Right kidney (tissue), 1 donor: ENCODE measurements at regions not wholly inside any gene's neighbourhood (a gene's known extent, or its start where the extent isn't known, plus 50 kb on each side); places are given as distances from the start of the nearest gene placed in this dataset.

ENCODE experiments used
- DNase-seq: peaks from one replicate; pipeline ENCODE4 v3.0.0-alpha.2; 2016

DNA sequence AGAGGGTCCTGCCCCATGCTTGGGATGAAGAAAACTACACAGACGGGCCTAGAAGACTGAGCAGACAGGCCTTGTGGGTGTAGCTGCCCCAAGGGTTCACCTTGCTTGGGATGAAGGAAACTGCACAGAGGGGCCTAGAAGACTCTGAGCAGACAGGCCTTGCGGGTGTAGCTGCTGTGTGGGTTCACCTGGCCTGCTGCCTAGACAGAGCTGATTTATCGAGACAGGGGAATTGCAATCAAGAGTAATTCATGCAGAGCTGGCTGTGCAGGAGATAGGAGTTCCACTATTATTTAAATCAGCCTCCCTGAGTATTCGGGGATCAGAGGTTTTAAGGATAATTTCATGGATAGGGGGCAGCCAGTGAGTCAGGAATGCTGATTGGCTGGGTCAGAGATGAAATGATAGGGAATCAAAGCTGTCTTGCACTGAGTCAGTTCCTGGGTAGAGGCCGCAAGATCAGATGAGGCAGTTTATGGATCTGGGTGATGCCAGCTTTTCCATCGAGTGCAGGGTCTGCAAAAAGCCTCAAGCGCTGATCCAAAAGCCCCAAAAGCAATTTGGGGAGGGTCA lies 341.4 kb downstream of the GALR1 start:
- no peak for DNase-seq

DNA sequence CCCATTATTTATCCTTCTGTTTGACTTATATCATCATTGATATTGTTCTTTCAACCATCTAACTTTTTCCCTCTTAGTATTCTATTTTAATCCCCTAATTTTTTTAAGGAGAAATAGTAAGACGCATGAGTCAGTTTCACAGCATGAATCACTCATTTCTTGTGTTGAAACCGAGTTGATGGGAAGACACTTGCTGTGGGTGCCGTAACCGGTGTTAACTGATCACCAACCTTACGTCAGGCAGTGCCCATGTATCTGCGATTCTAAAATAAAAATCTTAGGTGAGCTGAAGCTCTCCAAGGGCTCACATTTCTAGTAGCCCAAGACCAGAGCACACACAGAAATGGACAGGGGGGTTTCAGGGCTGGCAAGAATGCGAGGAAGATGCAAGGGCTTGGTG lies 348.1 kb downstream of the GALR1 start:
- no peak for DNase-seq

DNA sequence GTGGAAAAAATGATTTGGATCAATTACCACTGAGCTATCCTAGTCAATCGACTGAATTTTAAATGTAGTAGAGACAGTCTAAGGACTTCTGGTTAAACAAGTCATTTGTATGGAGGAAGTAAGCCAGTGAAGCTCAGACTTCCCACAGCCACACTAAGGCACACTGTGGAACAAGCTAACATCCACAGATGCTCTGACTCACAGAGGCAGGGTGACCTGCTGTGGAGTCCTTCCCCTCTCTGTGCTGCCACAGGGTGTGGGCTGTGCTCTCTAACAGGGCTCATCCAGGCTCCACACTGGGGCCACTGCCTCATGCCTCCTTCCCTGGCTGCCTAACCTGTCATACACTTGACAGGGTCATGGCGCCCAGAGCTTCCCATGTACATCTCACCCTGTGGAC lies 351.0 kb downstream of the GALR1 start:
- no peak for DNase-seq

DNA sequence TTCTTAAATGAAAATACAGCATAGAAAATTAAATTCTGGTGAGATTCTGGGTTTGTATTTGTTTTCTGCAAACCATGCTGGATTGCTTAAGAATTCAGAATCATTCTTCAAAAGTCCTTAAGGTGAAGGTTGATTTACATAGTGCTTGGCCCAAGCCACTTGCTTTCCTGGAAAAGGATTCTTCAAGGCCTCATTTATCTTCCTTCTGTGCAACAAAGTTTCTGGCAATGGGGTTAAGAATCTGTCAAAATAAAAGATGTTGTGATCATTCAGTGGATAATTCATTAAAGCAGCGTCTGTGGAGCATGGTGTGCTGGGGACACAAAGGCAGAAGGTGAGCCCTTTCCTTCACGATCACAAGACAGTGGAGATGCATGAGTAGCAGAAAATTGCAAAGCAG lies 351.9 kb downstream of the GALR1 start:
- no peak for DNase-seq

DNA sequence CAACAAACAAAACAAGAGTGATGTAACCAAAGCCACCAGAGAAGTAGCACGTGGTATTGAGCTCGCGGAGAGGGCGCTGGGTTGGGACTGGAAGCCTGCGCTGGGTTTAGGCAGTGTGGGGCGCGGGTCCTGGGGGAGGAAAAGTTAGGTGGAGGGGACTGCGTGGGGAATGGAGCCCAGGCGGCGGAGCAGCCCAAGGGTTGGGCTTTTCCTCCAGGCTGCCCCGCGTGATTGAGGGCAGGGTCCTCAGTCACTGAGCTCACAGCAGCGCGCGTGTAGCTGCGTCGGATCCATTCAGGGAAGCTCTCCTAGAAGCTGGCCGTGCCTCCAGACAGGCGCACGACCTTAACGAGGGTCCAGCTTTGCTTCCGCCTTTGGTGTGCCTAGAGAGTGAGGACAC lies 357.4 kb downstream of the GALR1 start:
- no peak for DNase-seq

DNA sequence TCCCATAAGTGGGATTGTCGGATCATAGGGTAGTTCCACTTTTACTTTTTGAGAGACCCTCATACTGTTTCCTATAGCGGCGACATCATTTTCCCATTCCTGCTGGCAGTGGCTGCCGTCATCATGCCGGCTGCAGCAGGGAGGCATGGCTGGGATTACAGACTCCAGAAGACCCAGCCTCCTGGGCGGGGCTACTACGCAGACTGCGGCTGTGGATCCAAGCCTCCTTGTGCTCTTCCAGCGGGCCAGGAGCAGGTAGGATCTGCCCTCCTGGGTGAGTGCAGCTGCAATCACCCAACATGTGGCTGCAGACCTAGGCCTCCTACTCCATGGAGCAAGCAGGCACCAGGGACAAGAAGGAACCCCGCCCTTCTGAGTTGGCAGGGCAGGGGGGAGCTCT lies 359.2 kb downstream of the GALR1 start:
- DNase-seq: no peak

DNA sequence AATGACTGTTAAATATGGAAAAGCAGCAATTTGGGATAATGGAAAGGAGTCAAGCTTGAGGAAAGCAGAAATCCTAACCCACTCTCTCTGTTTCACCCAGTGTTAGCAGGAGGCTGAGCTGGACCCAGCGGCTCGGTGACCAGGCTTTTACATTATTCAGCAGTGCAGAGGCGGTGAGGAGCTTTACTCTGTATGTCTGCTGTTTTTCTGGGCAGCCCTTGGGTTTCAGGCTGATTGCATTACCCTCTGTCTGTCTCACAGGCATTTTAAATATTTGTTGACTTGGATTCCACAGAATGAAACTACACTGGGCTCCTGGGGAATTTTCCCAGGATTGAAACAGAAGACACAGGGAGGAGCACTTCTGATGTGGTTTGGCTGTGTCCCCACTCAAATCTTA lies 368.0 kb downstream of the GALR1 start:
- DNase-seq: no peak

DNA sequence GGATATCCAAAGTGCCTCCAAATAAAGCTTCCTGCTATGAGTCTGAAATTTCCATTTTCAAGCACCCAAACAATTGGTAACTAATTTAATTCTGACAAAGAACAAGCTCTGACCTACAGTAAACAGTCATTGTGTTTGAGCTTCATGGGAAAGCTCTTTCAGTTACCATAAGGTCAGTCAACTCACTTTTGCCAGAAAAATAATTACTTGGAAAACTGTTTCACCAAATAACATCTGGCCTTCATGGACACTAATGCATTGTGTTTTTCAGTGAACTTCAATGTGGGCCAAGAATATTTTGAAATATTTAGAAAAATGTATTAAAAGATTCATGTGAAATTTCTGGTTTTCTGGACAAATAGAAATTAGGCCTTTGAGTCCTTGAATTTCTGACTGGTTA lies 369.9 kb downstream of the GALR1 start:
- DNase-seq: no peak

DNA sequence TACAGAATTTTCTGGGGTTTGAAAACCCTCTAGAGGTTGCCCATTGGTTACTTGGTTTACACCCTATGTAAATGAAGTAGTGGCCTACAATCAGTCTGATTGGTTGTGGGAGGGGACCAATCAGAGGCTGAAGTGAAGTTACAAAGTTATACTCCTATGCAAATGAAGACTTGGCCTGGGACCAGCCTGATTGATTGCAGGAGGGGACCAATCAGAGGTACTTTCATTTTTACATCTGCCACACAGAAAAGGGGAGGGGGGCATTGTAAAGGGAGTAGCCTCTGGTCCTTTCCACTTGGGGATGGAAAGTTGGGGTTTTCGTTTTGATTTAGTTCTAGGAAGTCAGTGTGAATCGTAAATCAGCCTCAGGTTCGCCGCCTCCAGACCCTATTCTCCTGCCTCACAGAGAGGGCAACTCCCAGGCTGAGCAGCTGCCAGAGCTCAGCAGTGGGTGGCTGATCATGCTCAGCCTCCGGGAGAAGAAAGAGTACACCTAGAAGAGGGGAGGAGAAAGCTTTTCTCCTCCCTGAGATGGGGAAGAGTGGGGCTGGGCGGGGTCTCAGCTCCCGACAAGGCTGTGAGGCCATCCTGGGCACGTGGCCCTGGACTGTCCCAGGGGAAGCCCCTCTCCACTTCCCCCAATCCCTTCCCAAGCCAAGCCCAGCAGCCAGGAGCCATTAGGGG lies 372.5 kb downstream of the GALR1 start:
- DNase-seq: no peak

DNA sequence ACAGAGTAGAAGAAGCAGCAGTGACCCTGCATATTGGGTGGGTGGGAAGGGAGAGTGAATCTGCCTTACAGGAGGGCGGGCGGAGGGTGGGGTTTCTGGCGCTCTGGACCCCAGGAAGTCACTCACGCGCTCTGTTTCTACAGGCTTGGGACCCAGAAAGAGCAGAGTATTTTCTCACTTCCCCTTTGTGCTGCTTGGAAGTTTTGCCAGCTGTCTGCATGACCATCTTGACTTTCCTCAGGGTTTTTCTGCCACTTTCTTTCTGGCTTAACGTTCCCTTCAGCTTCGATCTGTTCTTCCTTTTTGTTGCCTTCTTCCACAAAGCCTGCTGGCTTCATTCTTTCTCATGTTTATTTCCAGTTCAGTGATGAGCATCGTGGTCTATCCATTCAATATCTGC lies 383.1 kb downstream of the GALR1 start:
- no peak for DNase-seq

DNA sequence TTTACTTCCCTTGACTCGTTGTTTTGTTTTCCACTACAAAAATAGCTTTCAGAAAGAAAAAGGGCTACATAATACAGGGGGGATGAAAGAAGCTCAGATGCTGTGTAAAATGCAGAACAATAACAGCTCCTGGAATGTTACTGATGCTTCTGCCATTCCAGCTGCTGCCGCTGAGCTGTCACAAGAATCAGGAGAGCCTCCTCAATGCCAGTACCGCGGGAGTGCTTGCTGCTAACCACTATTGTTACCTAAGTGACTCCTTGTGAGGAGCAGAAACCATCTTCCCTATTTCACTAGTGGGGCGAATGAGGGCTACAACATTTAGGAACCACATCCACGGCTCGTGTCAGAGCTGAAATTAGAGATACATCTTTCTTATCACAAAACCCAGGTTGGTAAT lies 384.8 kb downstream of the GALR1 start:
- DNase-seq: no peak

DNA sequence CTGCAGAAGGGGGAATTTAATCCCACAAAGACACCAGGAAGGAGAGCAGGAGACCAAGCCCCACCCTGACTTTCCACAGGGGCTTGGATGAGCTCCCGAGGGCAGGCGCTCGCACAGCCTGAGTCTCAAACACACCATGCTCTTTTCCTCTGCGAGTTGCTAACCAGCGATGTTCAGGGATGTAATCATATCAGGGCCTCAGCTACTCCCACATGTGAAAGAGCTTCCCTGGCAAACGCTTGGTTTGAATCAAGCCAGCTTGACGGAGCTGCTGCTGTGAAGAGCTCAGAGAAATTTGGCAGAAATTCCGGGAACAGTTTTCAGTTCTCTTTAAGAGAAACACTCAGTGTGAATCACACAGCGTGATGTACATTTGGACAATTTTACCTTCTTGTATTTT lies 385.8 kb downstream of the GALR1 start:
- no peak for DNase-seq

DNA sequence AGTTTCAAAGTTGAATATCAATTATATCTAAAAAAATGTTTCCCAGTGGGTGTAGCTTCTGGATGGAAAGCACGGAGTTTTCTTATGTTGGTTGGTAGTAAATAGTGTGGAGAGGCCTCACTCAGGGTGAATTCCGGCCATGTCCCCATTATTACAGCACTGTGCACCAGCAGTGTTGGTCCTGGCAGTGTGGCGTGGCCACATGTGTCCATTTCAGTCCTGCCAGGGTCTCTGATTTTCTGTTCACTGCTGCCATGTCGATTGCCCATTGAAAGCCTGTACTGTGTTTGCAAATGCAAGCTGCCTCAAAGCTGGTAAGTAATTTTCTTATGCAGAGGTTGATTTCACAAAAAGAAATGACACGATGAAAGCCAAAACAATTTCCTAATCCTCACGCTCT lies 386.2 kb downstream of the GALR1 start:
- DNase-seq: no peak

DNA sequence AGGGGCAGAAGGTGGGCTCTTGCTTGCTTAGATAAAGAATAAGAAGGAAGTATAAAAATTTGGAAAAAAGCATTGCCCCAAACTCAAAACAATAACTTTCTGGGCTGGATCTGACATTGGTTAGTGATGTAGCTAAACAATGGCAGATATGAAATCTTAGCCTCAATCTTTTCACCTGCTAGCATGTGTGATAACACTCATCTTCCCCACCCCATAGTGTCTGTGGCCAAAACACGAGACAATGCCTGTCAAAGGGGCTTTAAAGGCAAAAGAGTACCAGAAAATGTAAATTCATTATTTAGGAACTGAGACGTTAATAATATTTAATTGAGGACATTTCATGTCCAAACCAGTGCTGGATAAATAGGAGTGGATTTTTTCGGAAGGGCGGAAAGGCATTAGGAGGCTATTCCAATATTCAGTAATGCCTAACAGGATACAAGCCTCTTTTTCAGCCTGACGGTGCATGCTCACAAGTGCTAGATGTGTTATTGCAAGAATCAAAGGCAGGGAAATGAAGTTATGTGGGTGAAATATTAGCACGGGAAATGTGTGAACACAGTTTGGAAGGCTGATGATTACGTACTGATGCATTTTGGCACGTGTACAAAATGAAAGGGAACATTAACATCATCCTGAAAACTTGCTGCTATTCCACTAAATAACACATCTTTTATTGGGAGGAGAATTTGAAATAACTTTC lies 395.7 kb downstream of the GALR1 start:
- DNase-seq: no peak

DNA sequence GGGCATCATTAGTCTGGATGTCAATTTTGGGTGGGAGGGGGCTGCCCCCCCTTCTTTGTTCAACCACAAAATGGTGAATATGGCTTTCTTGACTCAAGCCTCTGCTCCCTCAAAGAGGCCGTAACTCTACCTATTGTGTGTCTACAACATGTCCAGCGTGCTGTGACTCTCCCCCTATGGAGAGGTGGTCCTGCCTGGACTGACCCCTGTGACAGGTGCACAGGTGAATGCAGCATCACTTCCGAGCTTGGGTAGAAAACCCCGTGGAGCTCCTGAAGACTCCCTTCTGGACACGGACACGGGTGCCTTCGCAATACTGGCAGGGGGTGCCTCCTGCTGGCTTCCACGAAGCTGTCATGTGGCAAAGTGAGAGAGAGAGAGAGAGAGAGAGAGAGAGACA lies 397.8 kb downstream of the GALR1 start:
- DNase-seq: no peak

DNA sequence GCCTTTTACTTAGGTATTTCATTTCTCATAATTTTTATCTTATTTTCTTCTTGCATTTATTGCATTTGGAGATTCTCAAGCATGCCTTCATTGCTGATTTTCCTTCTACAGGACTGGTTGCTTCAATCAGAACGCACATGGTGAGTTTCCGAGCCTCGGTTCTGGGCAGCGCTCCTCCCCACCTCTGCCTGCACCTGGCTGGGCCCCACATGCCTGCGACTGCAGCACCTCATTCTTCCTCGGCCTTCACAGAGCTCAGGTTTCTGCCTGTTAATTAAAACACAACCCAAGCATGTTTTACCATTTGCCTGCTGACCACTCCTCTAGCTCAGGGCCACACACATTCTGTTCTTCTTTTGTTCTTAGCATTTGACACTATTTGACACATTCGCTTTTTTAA lies 398.8 kb downstream of the GALR1 start:
- DNase-seq: no peak

DNA sequence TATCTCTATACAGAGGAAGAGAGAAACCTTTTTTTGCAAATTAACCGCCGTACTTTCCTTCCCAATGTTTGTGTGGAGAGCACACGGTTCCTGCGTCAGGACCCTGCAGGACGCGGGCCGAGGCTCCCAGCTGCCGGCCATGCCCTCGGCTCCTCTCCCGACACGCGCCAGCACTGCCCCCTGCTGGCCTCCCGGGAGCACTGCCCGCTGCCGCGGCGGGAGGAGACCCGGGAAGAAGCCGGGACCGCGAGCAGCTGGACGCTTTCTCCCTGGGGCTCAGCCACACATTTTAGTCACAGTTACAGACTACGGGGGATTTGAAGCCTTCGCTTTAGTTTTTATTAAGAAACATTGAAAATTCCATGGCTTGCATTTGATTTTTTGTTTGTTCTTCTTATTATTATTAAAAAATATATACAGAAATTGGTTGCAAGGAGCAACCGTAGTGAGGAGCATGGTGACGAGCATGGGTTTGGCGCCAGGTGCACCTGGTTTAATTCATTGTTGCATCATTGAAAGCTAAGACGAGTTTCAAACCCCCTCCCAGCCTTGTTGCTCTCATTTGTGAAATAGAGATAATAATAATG lies 401.2 kb downstream of the GALR1 start:
- DNase-seq: peak; percentile 69

DNA sequence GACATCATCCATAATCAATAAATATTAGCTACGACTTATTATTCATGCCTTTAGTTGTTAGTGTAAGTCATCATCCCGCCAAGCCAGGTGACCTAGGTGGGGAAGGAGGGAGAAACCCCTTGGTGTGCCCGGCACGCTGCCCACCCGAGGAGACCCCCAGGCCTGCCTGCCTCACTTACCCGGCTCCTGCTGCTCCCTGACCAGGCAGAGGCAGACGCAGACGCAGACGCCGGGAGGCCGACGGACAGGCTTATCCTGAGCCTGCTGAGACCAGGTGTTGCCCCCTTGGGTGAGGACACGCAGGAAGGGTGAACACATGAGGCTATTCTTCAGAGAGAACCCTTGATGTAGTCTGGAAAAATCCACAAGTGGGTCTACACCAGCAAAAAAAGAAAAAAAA lies 401.8 kb downstream of the GALR1 start:
- no peak for DNase-seq

DNA sequence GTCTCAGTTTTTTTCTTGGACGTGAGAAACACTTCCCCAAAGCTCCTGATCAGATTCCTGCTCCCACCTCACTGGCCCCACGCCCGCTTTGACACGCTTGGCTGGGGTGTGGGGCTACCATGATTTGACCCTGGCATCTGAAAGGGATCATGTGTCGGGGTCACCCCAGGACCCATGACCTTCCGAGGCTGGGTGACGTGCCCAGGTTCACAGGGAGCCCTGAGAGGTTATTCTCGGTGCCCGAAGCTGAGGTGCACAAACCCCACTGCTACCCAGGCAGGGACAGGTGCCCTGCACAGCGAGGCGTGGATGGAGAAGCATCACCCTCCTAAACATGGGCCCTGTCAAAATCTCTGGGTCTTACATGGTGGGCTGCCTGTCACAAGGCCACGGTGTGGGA lies 404.1 kb downstream of the GALR1 start:
- no peak for DNase-seq

DNA sequence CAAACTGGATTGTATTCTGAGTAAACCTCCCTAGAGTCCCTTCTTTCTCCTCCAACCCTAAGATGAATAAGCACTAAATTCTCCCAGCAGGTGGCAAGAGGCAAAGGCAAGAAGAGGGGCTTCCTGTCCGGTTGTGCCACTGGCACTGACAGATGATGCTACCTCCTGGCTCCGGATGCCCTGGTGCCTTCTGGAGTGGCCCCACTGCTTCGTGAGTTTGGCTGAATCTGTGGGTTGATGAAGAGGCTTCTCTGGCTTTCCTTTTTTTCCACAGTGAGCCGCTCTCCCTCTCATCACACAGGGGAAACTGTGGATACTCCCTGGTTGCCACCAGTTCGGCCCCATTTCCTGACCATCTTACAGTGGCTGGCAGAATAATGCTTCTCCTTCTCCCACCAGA lies 404.7 kb downstream of the GALR1 start:
- no peak for DNase-seq

DNA sequence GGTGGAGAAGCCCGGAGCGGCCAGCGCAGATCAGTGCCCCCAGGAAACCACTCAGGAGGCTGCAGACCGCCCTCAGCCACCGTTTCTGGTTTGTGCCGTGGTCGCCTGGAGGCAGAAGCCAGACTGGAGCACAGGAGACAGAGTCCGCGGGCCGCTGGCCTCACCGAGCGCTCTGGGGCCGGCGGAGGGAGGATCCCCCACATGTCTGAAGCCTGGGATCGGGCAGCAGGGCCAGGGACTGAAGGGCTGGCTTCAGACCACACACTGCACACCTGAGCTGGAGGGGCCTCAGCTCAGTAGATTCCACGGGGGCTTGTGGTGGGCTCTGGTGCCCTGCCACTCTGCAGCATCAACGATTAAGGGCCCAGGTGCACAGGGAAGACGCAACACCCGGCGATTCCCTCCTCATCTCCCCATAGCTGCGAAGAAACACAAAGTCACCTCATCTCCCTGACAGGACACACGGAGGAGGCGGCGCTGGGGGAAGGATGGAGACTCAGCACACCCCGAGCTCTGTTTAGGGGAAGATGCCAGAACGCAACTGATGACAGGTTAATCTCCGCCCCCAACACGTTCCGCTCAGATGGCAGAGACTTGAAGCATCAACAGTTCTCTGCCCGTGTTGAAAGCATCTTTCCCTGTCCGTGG lies 408.1 kb downstream of the GALR1 start:
- DNase-seq: no peak

DNA sequence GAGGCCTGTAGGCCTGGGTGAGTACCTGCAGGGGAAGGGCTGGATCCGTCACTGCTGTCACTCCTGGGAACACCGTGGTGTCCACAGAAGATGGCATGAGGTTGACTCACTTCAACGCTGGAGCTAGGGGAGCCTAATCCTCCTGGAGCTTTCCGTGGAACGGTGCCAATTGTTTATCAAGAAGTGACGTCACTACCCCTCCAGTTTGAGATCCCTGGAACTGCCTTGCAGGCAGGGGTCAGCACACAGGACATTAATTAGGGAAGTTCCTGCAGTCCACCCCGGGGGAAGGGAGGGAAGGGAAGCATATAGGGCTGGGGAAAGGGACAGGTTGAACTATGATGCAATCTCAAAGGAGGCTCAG lies 408.6 kb downstream of the GALR1 start:
- DNase-seq: no peak

DNA sequence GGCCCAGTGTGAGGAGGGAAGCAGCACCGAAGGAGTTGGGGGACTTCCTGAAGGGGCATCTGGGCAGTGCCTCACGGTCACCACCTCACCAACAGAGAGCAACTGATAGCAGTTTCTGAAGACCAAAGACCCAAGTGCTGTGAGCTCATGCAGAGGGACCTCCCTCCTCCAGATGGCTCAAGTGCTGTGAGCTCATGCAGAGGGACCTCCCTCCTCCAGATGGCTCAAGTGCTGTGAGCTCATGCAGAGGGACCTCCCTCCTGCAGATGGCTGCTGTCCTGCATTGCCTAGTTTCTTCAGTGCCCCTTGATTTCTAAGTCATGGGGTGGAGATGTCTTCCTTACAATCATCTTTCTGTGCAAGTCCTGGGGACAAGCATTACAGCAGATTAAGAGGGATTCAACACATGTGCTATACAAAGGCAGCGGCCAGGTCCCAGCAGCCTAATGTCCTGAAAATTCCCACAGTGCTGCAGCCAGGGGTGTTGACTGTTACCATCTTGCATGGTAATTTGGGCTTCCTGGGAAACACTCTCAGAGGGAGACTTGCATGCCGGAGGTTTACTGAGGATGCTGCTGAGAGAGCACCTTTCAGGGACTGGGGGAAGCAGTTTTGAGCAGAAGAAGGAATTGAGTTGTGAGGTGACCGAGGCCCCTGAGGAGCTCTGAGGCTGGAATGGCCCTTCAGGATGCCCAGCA lies 409.3 kb downstream of the GALR1 start:
- no peak for DNase-seq
